SK-N-SH treated with all-trans-retinoic acid at 6 μM for 48 hours (cell line): ENCODE measurements at regions not wholly inside any gene's neighbourhood (a gene's known extent, or its start where the extent isn't known, plus 50 kb on each side); places are given as distances from the start of the nearest gene placed in this dataset.

Experiments used
- ATAC-seq: fragments of 200-7000 bp; cut with Tn5 transposase; 3 replicates; pipeline ENCODE4 v1.9.1; 2020; ENCODE audit warnings: mild to moderate bottlenecking, moderate library complexity
- ARNTL ChIP-seq: fragments of 450-650 bp; formaldehyde crosslinking; IDR thresholded peaks from 2 replicates; pipeline ENCODE4 v1.5.0; 2020; ENCODE audit warnings: low read depth, mild to moderate bottlenecking, moderate library complexity, borderline replicate concordance
- BACH2 ChIP-seq: fragments of 250-450 bp; sonication (Bioruptor Pico); IDR thresholded peaks from 2 replicates; pipeline ENCODE4 v1.9.0; 2021; ENCODE audit warnings: mild to moderate bottlenecking, borderline replicate concordance
- CSDC2 ChIP-seq: fragments of 250-450 bp; sonication (Bioruptor Pico); IDR thresholded peaks from 2 replicates; pipeline ENCODE4 v1.5.0; 2020; ENCODE audit warnings: mild to moderate bottlenecking, moderate library complexity
- CSRNP3 ChIP-seq: fragments of 250-450 bp; sonication (Bioruptor Pico); IDR thresholded peaks from 2 replicates; pipeline ENCODE4 v1.5.1; 2021; ENCODE audit warnings: mild to moderate bottlenecking, moderate library complexity
- ESRRG ChIP-seq: fragments of 250-450 bp; sonication (Bioruptor Pico); IDR thresholded peaks from 2 replicates; pipeline ENCODE4 v1.6.1; 2021; ENCODE audit warnings: mild to moderate bottlenecking
- GLIS3 ChIP-seq: fragments of 250-450 bp; sonication (Bioruptor Pico); IDR thresholded peaks from 2 replicates; pipeline ENCODE4 v1.5.0; 2020; ENCODE audit warnings: mild to moderate bottlenecking, moderate library complexity
- ISL1 ChIP-seq: fragments of 250-450 bp; sonication (Bioruptor Pico); IDR thresholded peaks from 2 replicates; pipeline ENCODE4 v2.1.2; 2022; ENCODE audit warnings: mild to moderate bottlenecking, moderate library complexity
- PPARA ChIP-seq: fragments of 250-450 bp; sonication (Bioruptor Pico); IDR thresholded peaks from 2 replicates; pipeline ENCODE4 v1.5.0; 2020; ENCODE audit warnings: mild to moderate bottlenecking, borderline replicate concordance
- RARB ChIP-seq: fragments of 250-450 bp; sonication (Bioruptor Pico); IDR thresholded peaks from 2 replicates; pipeline ENCODE4 v1.8.0; 2021; ENCODE audit warnings: mild to moderate bottlenecking, moderate library complexity
- TCF4 ChIP-seq: fragments of 250-450 bp; sonication (Bioruptor Pico); IDR thresholded peaks from 2 replicates; pipeline ENCODE4 v1.8.0; 2021; ENCODE audit warnings: mild to moderate bottlenecking, moderate library complexity, borderline replicate concordance
- TOX ChIP-seq: fragments of 250-450 bp; sonication (Bioruptor Pico); IDR thresholded peaks from 2 replicates; pipeline ENCODE4 v1.8.0; 2021; ENCODE audit warnings: mild to moderate bottlenecking, moderate library complexity, borderline replicate concordance
- TSHZ2 ChIP-seq: fragments of 250-450 bp; sonication (Bioruptor Pico); IDR thresholded peaks from 2 replicates; pipeline ENCODE4 v1.5.0; 2020; ENCODE audit warnings: mild to moderate bottlenecking, moderate library complexity
- ZC3H10 ChIP-seq: fragments of 250-450 bp; sonication (Bioruptor Pico); IDR thresholded peaks from 2 replicates; pipeline ENCODE4 v1.5.1; 2021; ENCODE audit warnings: mild to moderate bottlenecking, moderate library complexity
- ZFP3 ChIP-seq: fragments of 250-450 bp; sonication (Bioruptor Pico); IDR thresholded peaks from 2 replicates; pipeline ENCODE4 v1.5.0; 2020; ENCODE audit warnings: mild to moderate bottlenecking, moderate library complexity
- ZFP30 ChIP-seq: fragments of 450-650 bp; formaldehyde crosslinking; IDR thresholded peaks from 2 replicates; pipeline ENCODE4 v1.5.0; 2022; ENCODE audit warnings: mild to moderate bottlenecking, moderate library complexity
- ZNF565 ChIP-seq: fragments of 450-650 bp; formaldehyde crosslinking; conservative IDR thresholded peaks from 2 replicates; pipeline ENCODE4 v1.5.0; 2020; ENCODE audit warnings: low read depth, mild to moderate bottlenecking, moderate library complexity
- ZNF70 ChIP-seq: fragments of 450-650 bp; formaldehyde crosslinking; IDR thresholded peaks from 2 replicates; pipeline ENCODE4 v1.5.0; 2020; ENCODE audit warnings: mild to moderate bottlenecking, moderate library complexity
- ZNF8 ChIP-seq: fragments of 450-650 bp; formaldehyde crosslinking; IDR thresholded peaks from 2 replicates; pipeline ENCODE4 v1.5.0; 2020; ENCODE audit warnings: mild to moderate bottlenecking, moderate library complexity
- TF ChIP-seq, protein P1 (sequence below): fragments of 250-450 bp; sonication (Bioruptor Pico); IDR thresholded peaks from 2 replicates; pipeline ENCODE4 v1.8.0; 2021; ENCODE audit warnings: low read depth, mild to moderate bottlenecking, moderate library complexity, borderline replicate concordance
- TF ChIP-seq, protein P2 (sequence below): fragments of 250-450 bp; sonication (Bioruptor Pico); IDR thresholded peaks from 2 replicates; pipeline ENCODE4 v1.8.0; 2020; ENCODE audit warnings: mild to moderate bottlenecking, moderate library complexity, borderline replicate concordance

- TF ChIP-seq ZFP30 (CRISPR knock-in tag) (no peak), ZFP3 (CRISPR knock-in tag) (no peak), ZC3H10 (CRISPR knock-in tag) (no peak), ZNF565 (no peak), CSRNP3 (CRISPR knock-in tag) (no peak), TCF4 (CRISPR knock-in tag) (no peak), RARB (CRISPR knock-in tag) (no peak), ZNF70 (CRISPR knock-in tag) (no peak), TSHZ2 (CRISPR knock-in tag) (no peak), ISL1 (CRISPR knock-in tag) (no peak), BACH2 (CRISPR knock-in tag) (no peak), TOX (CRISPR knock-in tag) (no peak), ARNTL (CRISPR knock-in tag) (no peak), GLIS3 (CRISPR knock-in tag) (no peak)
- TF ChIP-seq, protein P1, sequence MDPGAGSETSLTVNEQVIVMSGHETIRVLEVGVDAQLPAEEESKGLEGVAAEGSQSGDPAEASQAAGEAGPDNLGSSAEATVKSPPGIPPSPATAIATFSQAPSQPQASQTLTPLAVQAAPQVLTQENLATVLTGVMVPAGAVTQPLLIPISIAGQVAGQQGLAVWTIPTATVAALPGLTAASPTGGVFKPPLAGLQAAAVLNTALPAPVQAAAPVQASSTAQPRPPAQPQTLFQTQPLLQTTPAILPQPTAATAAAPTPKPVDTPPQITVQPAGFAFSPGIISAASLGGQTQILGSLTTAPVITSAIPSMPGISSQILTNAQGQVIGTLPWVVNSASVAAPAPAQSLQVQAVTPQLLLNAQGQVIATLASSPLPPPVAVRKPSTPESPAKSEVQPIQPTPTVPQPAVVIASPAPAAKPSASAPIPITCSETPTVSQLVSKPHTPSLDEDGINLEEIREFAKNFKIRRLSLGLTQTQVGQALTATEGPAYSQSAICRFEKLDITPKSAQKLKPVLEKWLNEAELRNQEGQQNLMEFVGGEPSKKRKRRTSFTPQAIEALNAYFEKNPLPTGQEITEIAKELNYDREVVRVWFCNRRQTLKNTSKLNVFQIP (CRISPR knock-in tag): no peak
- ATAC-seq: no peak
Measured at GRCh38 chr3:107953722-107954121, 137.1 kb downstream of the CD47 start.

DNA sequence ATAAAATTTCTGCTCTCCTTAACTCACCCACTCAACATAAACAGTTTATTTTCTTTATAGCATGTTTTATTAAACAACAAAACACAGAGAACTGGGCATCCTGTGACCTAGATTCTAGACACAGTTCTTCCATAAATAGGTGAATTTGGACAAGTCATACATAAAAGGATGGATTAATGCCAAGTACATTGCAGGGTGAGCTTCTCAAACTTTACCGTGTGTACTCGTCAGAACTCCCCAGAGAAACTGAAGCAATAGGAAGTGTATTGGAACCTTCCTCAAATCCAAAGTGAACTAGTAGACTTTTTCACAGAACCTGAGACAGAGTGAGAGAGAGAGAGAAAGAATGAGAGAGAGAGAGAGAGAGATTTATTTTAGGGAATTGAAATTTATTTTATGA is 139.7 kb downstream of the CD47 start:
- ATAC-seq: no peak
- TF ChIP-seq ARNTL (CRISPR knock-in tag): no peak
- TF ChIP-seq, protein P2, sequence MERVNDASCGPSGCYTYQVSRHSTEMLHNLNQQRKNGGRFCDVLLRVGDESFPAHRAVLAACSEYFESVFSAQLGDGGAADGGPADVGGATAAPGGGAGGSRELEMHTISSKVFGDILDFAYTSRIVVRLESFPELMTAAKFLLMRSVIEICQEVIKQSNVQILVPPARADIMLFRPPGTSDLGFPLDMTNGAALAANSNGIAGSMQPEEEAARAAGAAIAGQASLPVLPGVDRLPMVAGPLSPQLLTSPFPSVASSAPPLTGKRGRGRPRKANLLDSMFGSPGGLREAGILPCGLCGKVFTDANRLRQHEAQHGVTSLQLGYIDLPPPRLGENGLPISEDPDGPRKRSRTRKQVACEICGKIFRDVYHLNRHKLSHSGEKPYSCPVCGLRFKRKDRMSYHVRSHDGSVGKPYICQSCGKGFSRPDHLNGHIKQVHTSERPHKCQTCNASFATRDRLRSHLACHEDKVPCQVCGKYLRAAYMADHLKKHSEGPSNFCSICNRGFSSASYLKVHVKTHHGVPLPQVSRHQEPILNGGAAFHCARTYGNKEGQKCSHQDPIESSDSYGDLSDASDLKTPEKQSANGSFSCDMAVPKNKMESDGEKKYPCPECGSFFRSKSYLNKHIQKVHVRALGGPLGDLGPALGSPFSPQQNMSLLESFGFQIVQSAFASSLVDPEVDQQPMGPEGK (CRISPR knock-in tag): no peak
- TF ChIP-seq ZNF70 (CRISPR knock-in tag): no peak
- no peak for TF ChIP-seq TSHZ2 (CRISPR knock-in tag)
- TF ChIP-seq ISL1 (CRISPR knock-in tag): no peak
- no peak for TF ChIP-seq CSDC2 (CRISPR knock-in tag)
- TF ChIP-seq RARB (CRISPR knock-in tag): no peak
- TF ChIP-seq ZC3H10 (CRISPR knock-in tag): no peak
- no peak for TF ChIP-seq ZNF565
- TF ChIP-seq PPARA (CRISPR knock-in tag): no peak
- no peak for TF ChIP-seq ZFP3 (CRISPR knock-in tag)
- TF ChIP-seq TCF4 (CRISPR knock-in tag): no peak
- TF ChIP-seq ZNF8 (CRISPR knock-in tag): no peak
- no peak for TF ChIP-seq BACH2 (CRISPR knock-in tag)
- TF ChIP-seq ESRRG (CRISPR knock-in tag): no peak
- no peak for TF ChIP-seq TOX (CRISPR knock-in tag)
- TF ChIP-seq, all 23 proteins: peak for 0
